Peyer's patch (tissue), 4 donors: ENCODE measurements at regions not wholly inside any gene's neighbourhood (a gene's known extent, or its start where the extent isn't known, plus 50 kb on each side); places are given as distances from the start of the nearest gene placed in this dataset.

Experiments used
- CTCF ChIP-seq, 6 experiments: fragments of 450-650 bp in 4 of 6; fragments of 200-600 bp in 2 of 6; sonication (generic) in 1 of 6; IDR thresholded peaks; one replicate each; pipeline ENCODE4 v1.5.1; 2017 to 2019; ENCODE audit warnings: antibody characterized with exemption in 6 of 6, mild to moderate bottlenecking in 3 of 6, moderate library complexity in 1 of 6
- POLR2A ChIP-seq, 2 donors: fragments of 450-650 bp; IDR thresholded peaks; one replicate each; pipeline ENCODE4 v1.5.1; 2017; ENCODE audit warnings: antibody characterized with exemption in 2 of 2, mild to moderate bottlenecking in 2 of 2, moderate library complexity in 2 of 2

GRCh38 chr3:36250191-36250590, 130.1 kb upstream of the STAC start:
- no peak for TF ChIP-seq POLR2A (IDR thresholded peaks at IDR 0.05)
- TF ChIP-seq CTCF (IDR thresholded peaks at IDR 0.05), result no peak
